ENCODE measurements at regions not wholly inside any gene's neighbourhood (a gene's known extent, or its start where the extent isn't known, plus 50 kb on each side); places are given as distances from the start of the nearest gene placed in this dataset.

GRCh38 chr17:79670537-79671084 lies 59.8 kb upstream of the RBFOX3 start:
- TF ChIP-seq CTCF (IDR thresholded peaks at IDR 0.05; ENCODE audit: insufficient read depth, low read depth, low read length) (no peak), EZH2 (IDR thresholded peaks at IDR 0.05; ENCODE audit: insufficient read depth, low read length) (no peak)
